Left hindlimb (tissue), 1 donor: ENCODE measurements at regions not wholly inside any gene's neighbourhood (a gene's known extent, or its start where the extent isn't known, plus 50 kb on each side); places are given as distances from the start of the nearest gene placed in this dataset.
"Not testable (repeated sequence)": the region's sequence is repeated elsewhere in the genome, so short reads cannot be mapped to it uniquely, and the experiment has no call there.

Experiments
- DNase-seq: peaks from one replicate; pipeline ENCODE4 v3.0.0-alpha.2; 2018

GRCh38 chr5:88092358-88092757 lies 176.3 kb downstream of the TMEM161B start:
- no peak for DNase-seq

- no peak for DNase-seq
Observed at GRCh38 chr5:88090506-88090905, 178.1 kb downstream of the TMEM161B start.

- no peak for DNase-seq
Observed at GRCh38 chr5:88089719-88090390, 178.8 kb downstream of the TMEM161B start.

GRCh38 chr5:88085462-88085861 lies 183.2 kb downstream of the TMEM161B start:
- DNase-seq, result no peak

GRCh38 chr5:88081877-88082276 lies 186.8 kb downstream of the TMEM161B start:
- DNase-seq, result no peak

GRCh38 chr5:88063813-88064212 lies 204.8 kb downstream of the TMEM161B start:
- DNase-seq, result no peak

- no peak for DNase-seq
Observed at GRCh38 chr5:88060194-88060593, 208.5 kb downstream of the TMEM161B start.

- DNase-seq, result no peak
Observed at GRCh38 chr5:88058625-88059024, 210.0 kb downstream of the TMEM161B start.

GRCh38 chr5:88052468-88052867 lies 216.2 kb downstream of the TMEM161B start:
- not testable (repeated sequence) for DNase-seq

- DNase-seq, result no peak
Observed at GRCh38 chr5:88051148-88051547, 217.5 kb downstream of the TMEM161B start.

- no peak for DNase-seq
Observed at GRCh38 chr5:88049737-88050136, 218.9 kb downstream of the TMEM161B start.

- DNase-seq, result no peak
Observed at GRCh38 chr5:88049156-88049555, 219.5 kb downstream of the TMEM161B start.

- no peak for DNase-seq
Observed at GRCh38 chr5:88045931-88046461, 222.6 kb downstream of the TMEM161B start.

GRCh38 chr5:88045165-88045564 lies 223.5 kb downstream of the TMEM161B start:
- DNase-seq, result no peak

GRCh38 chr5:88034520-88034919 lies 234.1 kb downstream of the TMEM161B start:
- no peak for DNase-seq

GRCh38 chr5:88033191-88033590 lies 235.5 kb downstream of the TMEM161B start:
- no peak for DNase-seq

GRCh38 chr5:88029011-88029410 lies 239.6 kb downstream of the TMEM161B start:
- DNase-seq, result no peak

GRCh38 chr5:88021141-88021540 lies 247.5 kb downstream of the TMEM161B start:
- DNase-seq, result no peak

- DNase-seq, result not testable (repeated sequence)
Observed at GRCh38 chr5:88014984-88015383, 253.7 kb downstream of the TMEM161B start.

- no peak for DNase-seq
Observed at GRCh38 chr5:88000877-88001276, 267.8 kb downstream of the TMEM161B start.

GRCh38 chr5:87997662-87998061 lies 271.0 kb downstream of the TMEM161B start:
- no peak for DNase-seq

GRCh38 chr5:87966213-87966612 lies 302.4 kb downstream of the TMEM161B start:
- DNase-seq, result no peak

GRCh38 chr5:87954121-87954520 lies 314.5 kb downstream of the TMEM161B start:
- DNase-seq, result no peak

GRCh38 chr5:87951661-87952060 lies 317.0 kb downstream of the TMEM161B start:
- no peak for DNase-seq
